AG04449 (cell line): ENCODE measurements at regions not wholly inside any gene's neighbourhood (a gene's known extent, or its start where the extent isn't known, plus 50 kb on each side); places are given as distances from the start of the nearest gene placed in this dataset.

Experiments used
- CTCF ChIA-PET: fragments of 350-600 bp; formaldehyde crosslinking; extraction: SDS; loops from one replicate; lab custom pipeline; 2021; ENCODE audit warnings: antibody characterized with exemption; lab: Yijun Ruan, JAX
- POLR2A ChIA-PET: fragments of 400-600, 350-600 bp; formaldehyde crosslinking; extraction: SDS; loops from one replicate; lab custom pipeline; 2020; ENCODE audit warnings: antibody characterized with exemption, inconsistent platforms; lab: Yijun Ruan, JAX
- DNase-seq: peaks from one replicate; pipeline ENCODE4 v3.0.0-alpha.2; 2010; ENCODE audit warnings: low read depth, low spot score
- H3K4me3 ChIP-seq: 2 replicates; pipeline ENCODE4 v1.5.1; 2011; ENCODE audit warnings: low read depth, mild to moderate bottlenecking, control low read depth, low read length
- CTCF ChIP-seq: IDR thresholded peaks from one replicate; pipeline ENCODE4 v1.5.1; 2011; ENCODE audit warnings: mild to moderate bottlenecking, moderate library complexity, low read length, control low read depth, inconsistent platforms; ENCODE audit not compliant: insufficient read depth; ENCODE audit errors: missing control alignments

DNA sequence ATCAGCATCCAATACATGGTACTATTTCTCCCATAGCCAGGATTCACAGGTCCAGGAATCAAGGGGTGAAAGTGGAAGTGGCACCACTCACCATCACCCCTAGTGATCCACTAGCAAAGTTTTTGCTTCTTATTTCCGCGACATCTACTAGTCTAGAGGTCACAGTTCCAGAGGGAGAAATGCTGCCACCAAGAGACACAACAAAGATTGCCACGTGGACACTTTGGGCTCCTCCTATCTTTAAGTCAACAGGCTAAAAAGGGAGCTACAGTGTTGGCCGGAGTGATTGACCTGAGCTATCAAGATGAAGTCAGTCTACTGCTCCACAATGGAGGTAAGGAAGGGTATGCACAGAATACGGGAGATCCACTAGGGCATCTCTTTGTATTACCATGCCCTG lies 178.2 kb downstream of the AKR1D1 start:
- POLR2A ChIA-PET = no interaction called here

DNA sequence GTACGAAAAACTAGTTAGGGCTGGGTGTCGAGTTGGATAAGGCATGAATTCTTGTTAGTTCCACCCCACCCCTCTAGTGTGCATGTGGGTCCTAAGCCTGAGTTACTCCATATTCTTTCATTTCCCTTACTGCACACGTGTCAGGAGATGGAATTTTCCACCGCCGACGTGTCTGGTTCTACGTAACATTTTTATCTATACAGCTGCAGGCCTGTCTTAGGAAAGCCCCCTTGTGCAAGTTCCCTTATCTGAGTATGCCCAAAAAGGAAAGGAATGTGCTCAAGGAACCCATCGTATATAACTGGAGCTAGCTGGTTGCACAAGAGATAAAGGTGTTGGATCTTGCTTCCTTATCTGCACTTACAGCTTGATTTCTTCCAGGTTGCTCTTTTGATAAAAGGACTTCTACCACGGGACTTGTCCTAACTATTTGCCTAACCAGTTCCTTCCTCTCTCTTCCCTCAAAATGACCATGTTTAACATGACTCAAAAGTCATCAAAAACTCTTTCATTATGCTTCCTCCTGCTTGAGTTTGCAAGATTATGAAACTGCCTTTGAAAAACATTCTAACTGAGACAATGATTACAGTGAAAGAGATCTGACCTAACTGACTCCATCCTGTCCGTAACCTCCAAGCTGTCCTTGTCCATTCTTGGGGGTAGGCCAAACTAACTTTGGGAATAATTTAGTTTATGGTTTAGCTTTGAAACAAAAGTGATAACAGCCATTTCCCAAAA lies 181.4 kb downstream of the AKR1D1 start:
- no peak for TF ChIP-seq CTCF
- no peak for DNase-seq
- CTCF ChIA-PET = no interaction called here
- no peak overlapping the region for H3K4me3 ChIP-seq
- POLR2A ChIA-PET = no interaction called here

More for the DNA sequence above, 178.2 kb downstream of the AKR1D1 start:
- CTCF ChIA-PET = no interaction called here
- TF ChIP-seq CTCF = no peak
- H3K4me3 ChIP-seq = no peak overlapping the region
- no peak for DNase-seq

DNA sequence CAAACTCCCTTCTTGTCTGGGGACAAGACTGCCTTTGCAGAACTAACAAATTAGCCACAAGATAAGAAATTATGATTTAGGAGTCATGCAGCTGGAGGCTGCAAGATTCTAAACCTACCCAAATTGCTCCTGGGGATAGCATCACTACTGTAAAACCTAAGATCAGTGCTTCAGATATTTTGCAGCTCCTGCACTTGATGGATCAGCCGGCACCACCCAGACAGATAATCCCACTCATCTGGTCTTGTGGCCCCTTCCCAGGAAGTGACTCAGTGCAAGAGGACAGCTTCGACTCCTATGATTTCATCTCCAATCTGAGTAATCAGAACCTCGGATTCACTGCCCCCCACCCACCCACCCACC lies 181.9 kb downstream of the AKR1D1 start:
- no peak overlapping the region for H3K4me3 ChIP-seq
- ChIA-PET CTCF (no interaction called here), POLR2A (no interaction called here)
- TF ChIP-seq CTCF = no peak
- DNase-seq = no peak

GRCh38 chr7:138259675-138260074 lies 183.4 kb downstream of the AKR1D1 start:
- ChIA-PET CTCF (no interaction called here), POLR2A (no interaction called here)
- no peak overlapping the region for H3K4me3 ChIP-seq
- DNase-seq = no peak
- TF ChIP-seq CTCF = no peak

DNA sequence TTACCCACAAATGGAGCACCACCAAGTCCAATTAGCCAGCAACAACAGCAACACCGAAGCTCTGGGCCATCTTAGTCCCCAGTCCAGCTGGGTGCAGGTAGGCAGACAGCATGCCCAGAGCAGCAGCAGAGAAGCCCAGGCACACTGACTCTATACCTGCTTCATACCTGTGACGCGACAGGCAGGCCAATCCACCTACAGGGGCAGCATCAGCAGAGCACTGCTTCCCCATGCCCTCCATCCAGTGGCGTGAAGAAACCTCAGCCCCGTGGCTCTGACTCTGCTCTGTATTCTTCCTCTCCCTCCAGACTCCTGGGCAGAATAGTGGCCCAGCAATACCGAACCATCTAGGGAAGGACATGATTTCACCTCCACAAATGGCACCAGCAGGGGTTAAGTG lies 191.7 kb downstream of the AKR1D1 start:
- H3K4me3 ChIP-seq = no peak overlapping the region
- ChIA-PET CTCF (no interaction called here), POLR2A (no interaction called here)
- TF ChIP-seq CTCF = no peak
- DNase-seq = no peak

DNA sequence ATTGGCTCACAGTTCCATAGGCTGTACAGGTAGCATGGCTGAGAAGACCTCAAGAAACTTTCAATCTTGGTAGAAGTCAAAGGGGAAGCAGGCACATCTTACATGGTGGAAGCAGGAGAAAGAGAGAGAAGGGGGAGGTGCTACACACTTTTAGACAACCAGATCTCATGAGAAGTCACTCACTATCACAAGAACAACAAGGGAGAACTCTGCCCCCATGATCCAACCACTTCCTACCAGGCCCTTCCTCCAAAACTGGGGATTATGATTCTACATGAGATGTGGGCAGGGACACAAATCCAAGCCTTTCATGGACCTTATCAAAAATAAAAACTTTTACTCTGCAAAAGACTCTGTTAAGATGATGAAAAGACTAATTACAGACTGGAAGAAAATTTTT lies 183.2 kb upstream of the TRIM24 start:
- no peak for DNase-seq
- TF ChIP-seq CTCF = no peak
- CTCF ChIA-PET = no interaction called here
- H3K4me3 ChIP-seq = no peak overlapping the region
- POLR2A ChIA-PET = no interaction called here
